HEK293T (cell line): ENCODE measurements at regions not wholly inside any gene's neighbourhood (a gene's known extent, or its start where the extent isn't known, plus 50 kb on each side); places are given as distances from the start of the nearest gene placed in this dataset.

Source experiments
- ARNT ChIP-seq: fragments of 450-650 bp; IDR thresholded peaks from 2 replicates; pipeline ENCODE4 v1.6.1; 2017; ENCODE audit warnings: mild to moderate bottlenecking
- FOXK2 ChIP-seq: fragments of 450-650 bp; IDR thresholded peaks from 2 replicates; pipeline ENCODE4 v1.6.1; 2016; ENCODE audit warnings: mild to moderate bottlenecking
- HDGF ChIP-seq: fragments of 450-650 bp; IDR thresholded peaks from 2 replicates; pipeline ENCODE4 v1.6.1; 2017; ENCODE audit warnings: antibody characterized with exemption, borderline replicate concordance
- ZNF384 ChIP-seq: fragments of 450-650 bp; IDR thresholded peaks from 2 replicates; pipeline ENCODE4 v1.6.1; 2016

DNA sequence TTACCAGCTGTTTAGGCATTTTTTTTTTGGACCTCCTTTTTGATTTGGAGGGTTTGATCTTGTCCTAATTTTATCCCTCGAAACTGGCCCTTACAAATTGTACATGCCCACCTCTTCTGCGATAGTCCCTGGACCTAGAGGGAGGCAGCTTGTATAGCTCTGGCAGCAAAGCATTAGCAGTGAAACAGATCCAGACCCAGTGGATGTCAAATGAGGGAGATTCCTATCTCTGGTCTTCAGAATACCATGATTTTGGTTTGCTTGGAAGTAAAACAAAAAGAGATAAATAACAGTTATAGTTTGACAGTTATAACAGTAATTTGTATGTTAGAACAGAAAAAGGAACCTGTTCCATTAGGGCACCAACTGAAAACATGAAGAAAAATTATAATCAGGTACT is 123.6 kb downstream of the MIS18A start:
- TF ChIP-seq HDGF (no peak), ZNF384 (no peak), ARNT (no peak), FOXK2 (no peak)
